SIG-M5 (cell line): ENCODE measurements at regions not wholly inside any gene's neighbourhood (a gene's known extent, or its start where the extent isn't known, plus 50 kb on each side); places are given as distances from the start of the nearest gene placed in this dataset.

ENCODE experiments used
- DNase-seq: peaks from one replicate; lab custom pipeline; 2025; lab: John Stamatoyannopoulos, UW

- no peak for DNase-seq
Observed at GRCh38 chr12:63319386-63319785, 168.4 kb upstream of the AVPR1A start.

GRCh38 chr12:63318933-63319332 lies 167.9 kb upstream of the AVPR1A start:
- DNase-seq = no peak

DNA sequence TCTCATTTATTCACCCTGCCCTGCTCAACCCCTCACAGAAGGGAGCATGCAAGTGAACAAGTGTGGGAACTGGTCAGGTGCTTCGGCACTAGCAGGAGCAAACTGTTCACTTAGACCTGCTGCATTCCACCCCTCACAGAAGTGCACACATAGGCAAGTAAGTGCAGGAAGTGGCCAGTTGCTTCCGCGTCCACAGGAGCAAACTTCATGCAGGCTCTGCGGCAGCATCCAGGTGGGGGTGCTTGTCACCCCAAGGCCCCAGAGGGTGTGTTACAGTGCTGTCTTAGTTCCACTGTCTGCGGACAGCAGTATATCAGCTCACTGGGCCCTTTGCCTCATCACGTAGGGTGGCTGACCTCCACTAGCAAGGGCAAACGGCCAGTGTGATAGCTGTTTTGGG lies 167.3 kb upstream of the AVPR1A start:
- no peak for DNase-seq

DNA sequence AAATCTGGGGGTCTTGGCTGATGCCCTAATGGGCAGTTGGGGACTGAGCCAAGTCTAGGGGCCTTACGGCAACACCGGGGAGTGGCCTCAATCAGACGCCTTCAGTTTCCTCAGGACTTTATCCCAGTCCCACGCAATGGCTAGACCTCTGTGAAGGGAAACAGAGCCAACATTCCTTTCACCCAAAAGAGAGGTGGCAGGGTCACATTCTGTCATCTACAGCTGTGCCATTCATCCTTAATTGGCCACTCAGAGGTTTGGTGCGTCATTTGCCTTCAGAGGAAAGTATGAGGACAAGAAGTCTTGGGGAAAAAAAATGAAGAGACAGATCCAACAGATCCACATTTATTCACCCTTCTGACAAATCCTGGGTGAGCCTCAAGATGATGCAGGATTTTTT lies 166.9 kb upstream of the AVPR1A start:
- no peak for DNase-seq

DNA sequence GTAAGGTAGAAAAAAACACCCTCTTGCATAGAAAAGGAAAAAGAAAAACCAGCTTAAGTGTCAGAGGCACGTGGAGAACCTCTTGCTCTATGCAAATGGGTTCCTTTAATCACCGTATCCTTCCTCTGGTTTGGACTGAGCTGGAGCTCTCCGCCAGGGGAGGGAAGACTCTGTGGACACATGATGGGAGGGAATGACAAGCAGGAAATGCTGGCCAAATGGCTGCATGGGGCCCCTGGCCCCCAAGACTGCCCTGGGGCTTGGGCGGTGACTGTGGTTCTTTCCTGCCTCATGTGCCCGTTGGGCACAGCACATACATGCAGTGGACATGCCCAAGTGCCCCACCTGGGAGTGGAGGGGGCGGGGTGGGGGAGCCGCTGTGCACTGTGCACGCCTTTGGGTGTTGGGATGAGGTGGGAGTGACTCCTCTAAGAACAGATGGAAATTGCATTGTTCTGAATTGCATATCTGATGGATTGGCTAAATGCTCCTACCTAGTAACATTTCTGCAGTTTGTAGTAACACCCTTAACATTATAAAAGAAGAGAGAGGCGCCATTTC lies 166.4 kb upstream of the AVPR1A start:
- no peak for DNase-seq

DNA sequence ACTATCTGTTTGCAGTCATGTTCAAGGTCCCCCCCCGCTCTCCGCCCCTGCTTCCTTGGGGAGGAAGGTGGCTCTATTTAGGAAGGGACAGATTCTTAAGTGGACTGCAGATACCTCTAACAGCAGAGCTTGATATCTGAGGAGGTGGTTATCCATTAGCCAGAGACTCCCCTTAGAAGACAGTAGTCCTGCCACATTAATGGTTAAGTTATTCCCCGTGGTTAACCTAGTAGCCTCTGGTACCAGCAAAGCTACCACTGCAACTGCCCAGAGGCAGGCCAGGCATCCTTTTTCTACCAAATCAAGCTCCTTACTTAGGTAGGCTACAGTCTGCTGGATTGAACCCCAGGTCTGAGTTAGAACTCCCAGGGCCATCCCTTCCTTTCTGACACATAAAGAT lies 162.1 kb upstream of the AVPR1A start:
- DNase-seq = no peak

GRCh38 chr12:63308671-63309070 lies 157.7 kb upstream of the AVPR1A start:
- DNase-seq = no peak

GRCh38 chr12:63307849-63308248 lies 156.8 kb upstream of the AVPR1A start:
- DNase-seq = no peak

GRCh38 chr12:63305901-63306875 lies 155.2 kb upstream of the AVPR1A start:
- no peak for DNase-seq

DNA sequence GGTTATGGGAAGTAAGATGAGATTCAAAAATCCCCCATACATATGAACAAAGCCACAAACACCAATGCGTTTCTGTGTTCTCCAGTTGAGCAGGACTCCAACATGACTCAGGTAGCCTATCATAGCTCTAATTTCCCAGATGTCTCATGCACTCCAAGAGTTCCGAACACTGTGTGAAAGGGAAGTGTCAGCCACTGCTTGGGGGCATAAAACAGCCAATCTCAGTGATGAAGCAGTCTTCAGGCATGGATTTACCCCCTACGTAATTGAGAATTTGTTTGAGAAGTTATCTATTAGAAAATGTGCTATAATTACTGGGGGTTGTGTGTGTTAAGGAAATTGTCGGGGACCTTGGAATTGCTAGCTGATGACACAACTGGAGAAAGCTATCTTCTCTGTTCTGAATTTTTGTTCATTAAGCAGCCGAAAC lies 153.9 kb upstream of the AVPR1A start:
- DNase-seq = no peak

- no peak for DNase-seq
Observed at GRCh38 chr12:63302941-63303536, 152.0 kb upstream of the AVPR1A start.

DNA sequence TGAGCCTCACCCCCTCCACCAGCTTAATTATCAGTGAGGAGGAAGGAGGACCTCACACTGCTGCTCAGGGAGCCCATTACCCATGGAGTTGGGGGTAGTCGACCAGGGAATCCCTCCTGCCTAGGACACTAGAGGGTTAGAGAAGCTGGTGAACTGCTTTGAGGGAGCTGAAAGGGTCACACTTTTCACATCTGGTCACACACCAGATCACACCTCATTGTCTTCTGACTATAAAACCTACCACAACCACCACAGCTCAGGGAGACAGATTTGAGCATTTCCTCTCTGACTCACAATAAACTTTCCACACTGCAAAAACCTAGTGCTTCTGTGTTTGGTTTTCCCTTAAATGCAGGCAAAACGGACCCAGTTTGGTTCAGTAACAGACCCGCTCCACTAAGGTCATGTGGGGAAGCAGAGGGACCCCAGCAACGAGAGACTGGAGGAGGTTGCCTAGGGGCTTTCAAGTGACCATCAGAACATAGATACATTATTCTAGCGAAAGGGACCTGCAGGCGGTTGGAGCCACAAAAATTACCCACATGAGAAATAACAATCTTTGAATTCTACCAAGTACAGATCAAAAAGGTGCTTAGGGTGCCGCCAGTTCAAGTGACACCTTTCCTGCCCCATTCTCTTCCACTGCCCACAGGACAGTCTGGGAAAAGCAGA lies 151.4 kb upstream of the AVPR1A start:
- no peak for DNase-seq

GRCh38 chr12:63301311-63301710 lies 150.3 kb upstream of the AVPR1A start:
- DNase-seq = no peak

DNA sequence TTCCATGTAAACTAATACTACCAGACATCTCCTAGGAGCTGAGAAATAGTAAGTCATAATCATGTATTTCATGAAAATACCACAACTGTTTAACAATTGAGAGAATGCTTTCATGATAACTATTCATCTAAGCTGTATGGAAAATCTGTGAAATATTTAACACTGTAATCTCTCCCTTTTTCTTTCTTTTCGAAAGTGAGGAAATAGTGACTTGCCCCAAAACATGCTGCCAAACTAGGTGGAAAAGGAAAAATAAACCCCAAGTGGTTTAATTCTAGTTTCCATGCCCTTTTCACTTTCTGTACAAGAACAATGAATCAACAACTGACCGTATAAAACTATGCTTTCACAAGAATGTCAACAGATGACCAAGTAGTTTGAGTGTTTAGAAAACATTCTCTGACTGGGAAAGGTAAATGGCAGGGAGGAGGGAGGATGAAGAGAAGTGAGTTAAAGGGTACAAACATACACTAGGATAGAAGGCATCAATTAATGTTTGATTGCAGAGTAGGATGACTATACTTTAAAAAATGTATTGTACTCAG lies 147.5 kb upstream of the AVPR1A start:
- no peak for DNase-seq

DNA sequence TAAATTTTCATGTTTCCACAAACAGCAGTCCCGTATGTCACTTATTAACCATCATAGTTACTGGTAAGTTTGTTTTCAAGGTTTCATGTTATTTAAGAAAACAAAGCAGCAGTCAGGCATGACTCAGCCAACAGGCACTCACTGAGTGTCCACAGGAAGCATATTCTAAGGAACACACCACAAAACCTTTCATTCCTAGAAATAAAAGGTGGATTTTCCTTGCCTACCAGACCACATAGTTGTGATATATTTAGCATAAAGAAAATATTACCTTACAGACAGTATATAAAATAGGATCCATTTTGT lies 143.3 kb upstream of the AVPR1A start:
- no peak for DNase-seq

DNA sequence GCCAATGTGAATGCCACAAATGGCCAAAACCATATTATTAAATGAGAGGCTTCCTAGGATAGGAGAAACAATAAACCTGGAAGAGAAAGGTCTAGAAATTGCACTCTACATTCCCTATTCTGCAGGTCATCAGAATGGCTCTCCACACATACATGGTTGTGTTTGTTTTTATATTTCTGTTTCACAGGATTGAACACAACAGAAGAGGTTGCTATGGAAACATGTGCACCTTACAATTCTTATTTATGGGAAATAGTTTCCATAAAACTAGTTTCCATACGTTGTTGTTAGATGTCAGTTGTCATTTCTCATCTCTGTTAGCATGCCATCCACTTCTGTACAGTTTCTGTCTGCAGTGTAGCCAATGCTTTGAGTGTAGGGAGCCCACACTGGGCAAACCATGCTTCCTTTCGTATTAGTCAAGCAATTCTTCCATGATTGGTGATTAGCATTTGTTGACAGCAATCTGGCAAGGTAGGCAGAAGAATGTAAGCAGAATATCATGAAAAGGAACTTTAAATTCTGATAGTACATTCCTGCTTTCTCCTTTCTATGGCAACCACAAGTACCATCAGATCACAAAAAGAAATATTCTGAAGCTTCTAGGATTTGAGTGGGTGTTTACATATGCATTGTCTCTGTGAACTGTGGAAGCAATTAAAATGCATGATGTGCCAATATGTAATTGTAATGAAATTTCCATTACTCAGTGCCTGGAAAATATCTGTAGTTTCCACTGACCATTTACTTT lies 141.6 kb upstream of the AVPR1A start:
- no peak for DNase-seq

DNA sequence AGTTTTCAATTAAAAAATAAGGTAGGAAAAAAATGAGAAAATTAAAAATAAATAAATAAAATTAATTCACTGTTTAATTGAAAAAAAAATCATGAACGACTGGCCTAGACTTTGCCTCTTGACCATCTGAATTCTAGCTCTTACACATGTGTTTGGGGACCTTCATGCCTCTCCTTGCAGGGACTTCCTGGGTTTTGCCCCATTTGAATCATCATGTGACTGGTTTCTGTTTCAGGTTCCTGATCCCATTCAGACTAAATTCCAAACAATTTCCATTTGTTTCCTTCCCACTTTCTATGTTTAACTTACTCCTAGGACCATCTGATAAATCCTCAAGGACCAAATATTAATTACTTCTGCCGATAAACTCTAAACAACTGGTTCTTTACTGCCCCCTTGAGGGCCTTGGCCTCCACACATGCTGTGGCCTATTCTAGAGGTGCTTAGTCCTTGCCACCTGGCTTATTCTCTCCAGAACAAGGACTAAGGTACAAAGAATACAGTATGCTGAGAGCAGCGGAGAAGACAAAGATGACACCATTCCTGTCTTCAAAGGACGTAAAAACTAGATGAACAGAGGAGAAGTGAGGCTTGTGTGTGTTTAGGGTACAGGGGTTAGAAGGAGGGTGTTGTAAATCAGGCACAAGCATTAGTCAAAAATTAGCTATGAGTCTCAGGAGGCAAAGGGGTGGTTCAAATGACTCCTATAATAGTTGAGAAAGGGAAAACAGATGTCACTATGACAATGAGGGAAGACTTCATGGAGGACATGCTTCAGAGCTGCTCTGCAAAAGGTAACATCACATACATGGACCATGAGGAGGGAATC lies 125.8 kb upstream of the AVPR1A start:
- DNase-seq = no peak

- DNase-seq = no peak
Observed at GRCh38 chr12:63266988-63267387, 116.0 kb upstream of the AVPR1A start.

GRCh38 chr12:63264629-63265028 lies 113.6 kb upstream of the AVPR1A start:
- no peak for DNase-seq

DNA sequence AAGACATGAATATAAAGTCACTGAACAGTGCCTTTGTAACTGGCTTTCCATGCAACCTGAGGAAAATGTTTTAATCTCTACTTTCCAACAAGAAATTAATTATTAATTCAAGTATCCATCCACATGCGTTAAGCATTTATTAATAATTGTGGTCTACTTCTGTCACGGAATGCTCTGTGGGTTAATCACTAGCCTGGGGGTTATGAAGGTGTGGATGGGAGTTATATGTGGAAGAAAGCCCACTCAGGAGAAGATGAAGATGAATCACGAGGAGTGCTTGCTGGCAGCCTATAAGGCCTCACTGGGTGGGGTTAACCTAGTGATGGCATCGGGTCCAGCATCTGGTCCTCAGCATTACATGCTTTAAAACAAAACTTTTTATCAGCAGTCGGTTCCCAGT lies 99.5 kb upstream of the AVPR1A start:
- no peak for DNase-seq

- DNase-seq = no peak
Observed at GRCh38 chr12:63238892-63239291, 87.9 kb upstream of the AVPR1A start.
